NCI-H1105 (cell line): ENCODE measurements at regions not wholly inside any gene's neighbourhood (a gene's known extent, or its start where the extent isn't known, plus 50 kb on each side); places are given as distances from the start of the nearest gene placed in this dataset.
"Not testable (repeated sequence)": the region's sequence is repeated elsewhere in the genome, so short reads cannot be mapped to it uniquely, and the experiment has no call there.

Experiments
- DNase-seq: peaks from one replicate; lab custom pipeline; 2025; lab: John Stamatoyannopoulos, UW

DNA sequence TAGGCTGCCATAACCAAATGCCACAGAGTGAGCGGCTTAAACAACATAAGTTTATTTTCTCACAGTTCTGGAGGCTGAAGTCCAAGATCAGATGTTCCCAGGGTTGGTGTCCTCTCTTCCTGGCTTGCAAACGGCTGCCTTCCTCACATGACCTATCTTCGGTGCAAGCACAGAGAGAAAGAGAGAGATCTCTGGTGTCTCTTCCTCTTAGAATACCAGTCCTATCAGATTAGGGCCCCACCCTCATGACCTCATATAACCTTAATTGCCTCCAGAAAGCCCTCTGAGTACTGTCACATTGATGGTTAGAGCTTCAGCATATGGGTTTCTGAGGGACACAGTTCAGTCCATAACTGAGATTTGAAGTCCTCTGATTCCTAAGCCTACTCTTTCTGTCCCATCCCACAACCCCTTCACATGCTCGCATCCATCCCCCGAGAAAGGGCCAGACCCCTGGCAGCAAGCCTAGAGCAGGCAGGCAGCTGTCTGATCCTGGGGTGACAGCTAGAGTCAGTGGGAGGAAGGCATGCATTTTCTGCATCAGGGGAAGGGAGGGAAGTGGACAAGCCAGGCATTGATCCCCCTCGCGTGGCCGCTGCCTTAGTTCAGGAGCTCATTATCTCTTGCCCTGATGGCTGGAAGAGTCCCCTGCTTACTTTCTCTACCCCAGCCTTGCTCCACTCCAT is 114.1 kb downstream of the FAR1 start:
- DNase-seq = no peak

DNA sequence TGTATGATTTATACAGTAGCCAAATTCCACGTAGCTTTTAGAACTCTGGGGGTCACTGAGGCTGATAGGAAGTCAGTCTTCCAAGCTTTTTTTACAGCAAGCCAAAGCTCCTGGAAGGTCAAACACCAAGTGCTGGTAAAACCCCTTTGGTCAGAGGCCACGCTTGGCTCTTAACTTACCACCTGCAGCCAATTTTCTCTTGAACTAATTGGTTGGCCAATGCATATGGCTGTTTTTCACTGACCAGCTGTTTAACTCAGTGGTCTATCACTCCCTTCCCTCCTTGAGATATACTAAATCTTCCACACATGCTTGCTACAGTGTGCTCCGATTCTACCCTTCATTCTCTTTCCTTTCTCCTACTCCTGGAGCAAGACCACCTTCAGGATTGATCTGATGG is 116.0 kb downstream of the FAR1 start:
- no peak for DNase-seq

- DNase-seq = no peak
Measured at GRCh38 chr11:13784855-13785254, 116.4 kb downstream of the FAR1 start.

DNA sequence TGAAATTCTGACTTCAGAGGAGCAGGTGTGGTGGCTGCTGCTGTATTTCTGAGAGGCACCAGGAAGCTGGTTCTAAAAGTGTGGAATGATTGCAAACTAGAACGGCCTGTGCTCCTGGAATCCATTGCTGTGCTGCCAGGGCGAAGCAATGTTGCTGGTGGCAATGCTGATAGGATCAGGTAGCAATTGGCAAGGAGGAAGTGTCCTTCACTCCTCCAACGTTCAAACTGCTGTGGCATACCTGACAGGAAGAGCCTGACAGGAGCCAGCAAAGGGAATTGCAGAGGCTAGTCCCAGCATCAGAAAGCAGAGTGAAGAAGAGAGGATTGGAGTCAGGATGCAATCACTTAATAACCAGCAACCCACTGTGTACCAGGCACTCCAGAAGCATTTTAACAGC is 118.2 kb downstream of the FAR1 start:
- DNase-seq = no peak

GRCh38 chr11:13797616-13798015 is 129.1 kb downstream of the FAR1 start:
- DNase-seq = not testable (repeated sequence)

- DNase-seq = no peak
Measured at GRCh38 chr11:13800901-13801300, 132.4 kb downstream of the FAR1 start.

- DNase-seq = no peak
Measured at GRCh38 chr11:13818325-13818724, 144.2 kb upstream of the SPON1 start.

DNA sequence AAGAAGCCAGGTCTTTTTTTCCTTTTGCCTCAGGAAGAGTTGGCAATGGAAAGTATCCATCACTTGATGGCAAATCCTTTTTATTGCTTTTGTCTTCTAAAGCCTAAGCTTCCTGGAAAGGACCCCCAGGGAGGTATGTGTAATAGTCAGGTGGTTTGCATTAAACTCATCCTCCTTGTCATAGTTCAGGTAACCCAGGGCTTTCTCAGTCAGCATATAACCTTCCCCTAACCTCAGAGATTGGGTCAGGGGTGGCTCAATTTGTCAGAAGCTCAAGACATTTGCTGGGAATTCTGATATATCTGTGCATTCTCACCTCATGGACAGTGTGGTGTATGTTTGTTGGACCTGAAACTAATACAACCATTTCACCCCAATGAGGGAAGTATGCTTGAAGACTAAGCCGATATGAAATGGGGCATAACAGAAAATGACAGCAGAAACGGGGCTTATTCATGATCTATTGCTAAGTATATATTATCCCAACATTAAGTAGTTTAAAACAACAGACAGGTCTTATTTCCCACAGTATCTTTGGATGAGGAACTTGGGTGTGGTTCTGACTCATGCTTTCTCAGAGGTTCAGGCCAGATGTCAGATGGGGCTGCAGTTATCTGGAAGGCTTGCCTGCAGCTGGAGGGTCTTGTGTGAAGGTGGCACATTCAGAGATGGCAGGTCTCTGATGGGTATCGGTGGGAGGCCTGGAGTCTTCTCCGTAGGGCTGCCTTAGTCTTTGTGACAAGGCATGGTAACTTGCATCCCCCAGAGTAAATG is 135.8 kb upstream of the SPON1 start:
- DNase-seq = no peak

DNA sequence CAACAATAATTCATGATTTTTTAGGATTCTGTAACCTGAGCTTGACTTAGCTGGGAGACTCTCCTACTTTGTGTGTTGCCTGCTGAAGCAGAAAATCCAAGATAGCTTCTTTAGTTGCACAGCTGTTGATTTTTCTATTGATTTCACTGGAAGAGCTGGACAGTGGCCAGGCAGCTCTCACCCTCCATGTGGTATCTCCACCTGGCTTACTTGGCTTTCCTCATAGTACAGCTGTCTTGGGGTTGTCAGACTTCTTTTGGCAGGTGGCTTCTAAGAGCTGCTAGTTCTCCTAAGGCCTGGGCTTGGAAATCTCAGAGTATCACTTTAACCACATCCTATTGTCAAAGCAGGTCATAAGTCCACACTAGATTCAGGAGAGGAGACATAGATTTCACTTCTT is 130.8 kb upstream of the SPON1 start:
- peak; percentile 76 for DNase-seq

GRCh38 chr11:13834463-13834862 is 128.1 kb upstream of the SPON1 start:
- DNase-seq = no peak

- no peak for DNase-seq
Measured at GRCh38 chr11:13836666-13837065, 125.9 kb upstream of the SPON1 start.

DNA sequence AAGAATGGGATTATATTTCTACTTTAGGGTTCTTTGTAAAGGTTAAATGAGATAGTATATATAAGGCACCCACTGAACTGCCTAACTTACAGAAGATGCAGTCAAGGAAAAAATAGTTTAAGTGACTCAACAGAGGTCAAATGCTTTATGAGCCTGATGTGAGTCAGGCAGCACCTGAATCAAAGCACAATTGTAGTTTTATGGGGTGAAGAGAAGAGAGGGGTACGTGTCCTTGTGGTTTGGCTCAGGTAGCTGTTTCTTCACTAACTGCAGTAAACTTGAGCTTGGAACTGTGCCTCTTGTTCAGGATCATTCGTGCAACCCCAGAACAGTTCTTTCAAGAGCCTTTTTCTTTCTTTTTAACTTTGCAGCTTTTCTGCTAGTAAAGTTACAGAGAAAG is 125.2 kb upstream of the SPON1 start:
- DNase-seq = no peak

DNA sequence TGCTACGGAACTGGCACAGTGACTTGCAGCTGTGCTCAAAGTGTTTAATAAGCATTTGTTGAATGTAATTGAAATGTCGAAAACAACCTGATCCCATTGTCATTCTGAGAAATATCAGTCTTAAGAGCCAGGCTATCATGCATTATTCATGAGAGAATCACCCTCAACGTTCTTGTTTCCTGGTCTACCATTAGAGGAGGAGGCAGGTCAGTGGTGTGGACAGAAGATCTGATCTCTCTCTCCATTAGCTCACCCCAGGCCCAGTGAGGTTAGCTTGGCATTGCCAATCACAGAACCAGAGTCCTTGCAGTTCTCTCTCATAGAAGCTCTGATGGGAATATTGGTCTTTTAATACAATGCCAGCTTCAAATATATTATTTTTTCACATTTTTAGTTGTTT is 121.1 kb upstream of the SPON1 start:
- DNase-seq = no peak

DNA sequence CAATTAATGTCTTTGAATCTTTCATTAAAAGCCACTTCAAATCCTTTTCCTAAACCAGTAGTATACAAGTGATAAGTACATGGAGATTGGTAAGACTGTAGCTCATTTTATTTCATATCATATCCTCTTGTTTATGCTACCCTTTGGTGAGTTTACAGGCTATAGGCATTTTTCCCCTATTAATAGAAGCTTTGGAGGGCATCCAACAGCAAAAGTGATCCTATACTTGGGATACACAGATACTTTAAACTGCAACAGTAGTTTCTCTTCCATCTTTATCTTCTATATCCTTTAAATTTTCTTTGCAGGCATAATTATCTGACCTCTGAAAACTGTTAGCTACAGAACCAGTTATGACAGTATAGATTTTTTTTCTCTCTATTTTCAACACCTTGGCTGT is 114.5 kb upstream of the SPON1 start:
- DNase-seq = no peak

DNA sequence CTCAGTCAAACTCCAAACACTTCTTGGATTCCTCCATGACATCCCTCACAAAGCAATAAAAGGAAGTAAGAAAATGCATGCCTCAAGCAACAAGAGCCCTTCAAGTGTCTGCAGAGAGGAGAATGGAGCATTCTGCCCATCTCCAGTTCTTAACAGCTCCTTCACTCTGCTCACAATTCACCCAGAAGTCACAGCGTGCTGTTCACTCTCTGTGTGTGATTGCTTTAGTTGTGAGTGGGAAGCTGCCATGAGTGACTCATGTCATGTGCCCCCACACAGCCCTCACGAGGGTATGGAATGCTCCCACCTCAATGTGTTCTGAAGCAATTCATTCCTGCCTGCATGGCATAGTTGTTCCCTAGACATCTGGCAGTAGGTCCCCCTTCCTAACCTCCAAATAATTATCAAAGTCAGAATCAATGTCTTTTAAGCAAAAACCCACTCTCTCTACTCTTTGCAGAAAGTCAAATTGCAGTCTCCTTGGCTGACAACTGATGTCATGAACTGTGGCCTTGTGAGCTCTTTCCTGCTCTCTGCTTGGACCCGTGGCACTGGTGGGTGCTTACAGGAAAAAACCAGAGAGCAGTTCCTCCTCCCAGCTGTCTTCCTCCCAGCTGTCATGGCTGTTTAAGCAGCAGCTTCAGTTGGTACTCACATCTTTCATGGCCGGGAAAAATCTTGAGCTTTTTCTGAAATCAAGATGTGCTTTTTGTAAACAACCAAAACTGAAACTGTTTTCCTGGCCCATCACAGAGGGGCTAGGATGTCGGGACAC is 112.1 kb upstream of the SPON1 start:
- DNase-seq = no peak

- DNase-seq = no peak
Measured at GRCh38 chr11:13851691-13852090, 110.8 kb upstream of the SPON1 start.

DNA sequence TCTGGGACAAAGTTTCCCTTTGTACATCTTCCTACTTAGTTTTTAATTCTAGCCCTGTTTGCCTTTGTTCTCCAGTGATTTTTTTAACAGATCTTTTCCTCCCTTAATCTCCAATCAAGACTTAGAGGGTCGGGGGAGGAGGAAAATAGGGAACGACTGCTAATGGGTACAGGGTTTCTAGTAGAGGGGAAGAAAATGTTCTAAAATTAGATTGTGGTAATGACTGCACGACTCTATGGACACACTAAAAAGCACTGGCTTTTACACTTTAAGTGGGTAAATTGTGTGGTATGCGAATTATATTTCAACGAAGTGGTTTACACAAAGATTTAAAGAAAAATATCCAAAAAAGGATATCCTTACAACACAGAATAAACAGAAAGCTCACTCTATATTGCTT is 110.0 kb upstream of the SPON1 start:
- DNase-seq = no peak

DNA sequence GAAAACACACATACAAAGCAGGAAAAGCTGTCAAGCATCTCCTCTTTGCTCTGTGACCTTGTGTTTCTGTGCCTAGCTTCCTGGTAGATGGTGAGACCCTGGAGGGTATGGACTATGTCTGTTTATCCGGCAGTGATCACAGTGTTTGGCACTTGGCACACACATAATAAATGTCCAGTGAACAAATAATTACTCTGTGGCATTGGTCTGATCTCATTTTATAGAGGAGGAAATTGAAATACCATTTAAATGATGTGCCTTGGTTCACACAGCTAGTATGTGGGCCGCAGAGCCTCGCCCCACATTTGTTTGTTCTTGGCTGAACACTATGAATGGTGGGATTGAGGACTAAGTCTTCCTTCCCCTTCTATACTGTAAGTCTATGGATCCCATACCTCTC is 104.7 kb upstream of the SPON1 start:
- DNase-seq = no peak

DNA sequence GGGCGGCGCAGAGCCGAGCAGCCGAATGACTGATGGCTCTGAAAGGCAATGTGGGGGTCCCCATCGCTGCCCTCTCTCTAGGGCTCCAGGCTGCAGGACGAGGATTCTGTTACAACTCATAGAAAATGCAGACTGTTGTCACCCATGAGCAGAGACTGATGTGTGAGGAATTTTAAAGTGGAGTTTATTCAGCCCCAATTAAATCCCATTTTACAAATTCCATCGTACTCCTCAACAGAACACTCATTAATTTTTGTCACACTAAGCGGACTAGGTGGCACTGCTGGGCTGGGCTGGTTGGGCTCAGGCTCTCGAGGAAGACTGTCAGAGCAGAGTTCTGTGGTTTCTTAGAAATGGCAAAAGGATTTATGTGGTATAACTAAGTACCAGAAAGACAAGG is 102.6 kb upstream of the SPON1 start:
- no peak for DNase-seq

DNA sequence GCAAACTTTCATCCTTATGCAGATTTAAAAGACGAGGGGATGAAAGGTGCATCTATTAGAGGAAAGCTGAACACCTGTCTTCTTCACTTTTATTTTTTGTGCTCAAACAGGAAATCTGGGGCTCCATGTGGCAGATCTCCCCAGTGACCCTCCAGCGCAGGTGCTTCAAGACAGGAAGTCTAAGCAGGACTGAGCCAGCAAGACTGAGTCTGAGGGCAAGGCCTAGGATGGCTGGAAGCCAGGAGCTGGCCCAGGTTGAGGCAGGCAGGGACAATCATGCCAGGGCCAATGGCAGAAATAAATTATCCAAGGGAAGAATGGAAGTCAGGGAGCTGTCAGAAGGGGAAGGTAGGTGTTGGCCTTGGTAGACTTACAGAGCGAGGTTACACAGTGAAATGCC is 101.1 kb upstream of the SPON1 start:
- DNase-seq = no peak

DNA sequence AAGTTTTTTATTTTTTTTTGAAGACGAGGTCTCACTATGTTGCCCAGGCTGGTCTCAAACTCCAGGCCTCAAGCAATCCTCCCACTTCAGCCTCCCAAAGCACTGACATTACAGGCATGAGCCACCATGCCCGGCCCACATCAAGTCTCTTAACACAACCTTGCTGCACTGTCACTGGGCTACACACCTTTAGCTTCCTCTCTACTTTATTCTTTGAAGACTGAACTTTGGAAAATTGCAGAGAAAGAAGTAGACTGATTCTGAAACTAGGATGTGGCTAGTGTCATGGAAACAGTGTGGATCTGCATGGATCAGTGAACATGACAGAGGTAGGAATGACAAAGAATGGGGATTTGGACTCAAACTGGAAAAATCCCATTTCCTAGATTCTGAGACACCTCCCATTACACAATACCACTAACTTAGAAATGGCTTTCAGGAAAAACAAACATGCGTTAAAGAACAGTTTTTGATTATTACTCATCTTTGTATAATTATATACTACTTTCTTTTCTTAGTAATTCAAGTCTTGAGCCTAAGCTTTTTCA is 99.6 kb upstream of the SPON1 start:
- no peak for DNase-seq

- no peak for DNase-seq
Measured at GRCh38 chr11:13868710-13869397, 93.7 kb upstream of the SPON1 start.
